ENCODE measurements at regions not wholly inside any gene's neighbourhood (a gene's known extent, or its start where the extent isn't known, plus 50 kb on each side); places are given as distances from the start of the nearest gene placed in this dataset.
"Not testable (repeated sequence)": the region's sequence is repeated elsewhere in the genome, so short reads cannot be mapped to it uniquely, and the experiment has no call there.

GRCh38 chr2:231869704-231870103, 56.5 kb downstream of the NPPC start:
- Histone ChIP-seq H3K36me3 (ENCODE audit: insufficient read depth, low read length) (no peaks in the 10 kb centered on the region), H3K9me3 (ENCODE audit: low read length) (no peaks in the 10 kb centered on the region), H3K79me2 (ENCODE audit: insufficient read depth, low read depth, low read length) (no peaks in the 10 kb centered on the region), H4K20me1 (ENCODE audit: insufficient read depth, low read length) (no peaks in the 10 kb centered on the region), H3K4me1 (ENCODE audit: insufficient read depth, low read length, poor library complexity, severe bottlenecking) (no peaks in the 10 kb centered on the region), H3K4me2 (ENCODE audit: low read length) (no peak overlapping the region), H3K4me3 (ENCODE audit: low read depth, low read length, poor library complexity, severe bottlenecking) (no peak overlapping the region), H2AFZ (ENCODE audit: low read length) (no peak overlapping the region), H3K9me2 (ENCODE audit: insufficient read depth, low read length) (no peaks in the 10 kb centered on the region), H3K27ac (ENCODE audit: low read depth, low read length, poor library complexity, severe bottlenecking) (no peak overlapping the region)
- TF ChIP-seq CTCF (conservative IDR thresholded peaks at IDR 0.05; ENCODE audit: low read length) (no peak), EZH2phosphoT487 (IDR thresholded peaks at IDR 0.05; ENCODE audit: borderline replicate concordance, low read depth, low read length) (no peak)
- intact Hi-C loops (cut with micrococcal nuclease; ENCODE audit: unreplicated experiment) = no loop called here
- no TSS peak for BruUV-seq (replicated peaks)
- no peak for DNase-seq (ENCODE audit: low spot score)
- CTCF ChIA-PET (ENCODE audit: unreplicated experiment) = no interaction called here
- POLR2A ChIA-PET = interaction anchor here (0.6 to 0.7 kb wide), 2 partner anchors 111 to 962 kb away, joined by 3 read pairs; no protein-coding TSS in a partner anchor

GRCh38 chr2:231869016-231869415, 57.2 kb downstream of the NPPC start:
- H3K4me3 ChIP-seq (ENCODE audit: low read depth, low read length, poor library complexity, severe bottlenecking); H4K20me1 ChIP-seq (ENCODE audit: insufficient read depth, low read length); H3K4me1 ChIP-seq (ENCODE audit: insufficient read depth, low read length, poor library complexity, severe bottlenecking); CTCF ChIA-PET (ENCODE audit: unreplicated experiment); DNase-seq (ENCODE audit: low spot score); H2AFZ ChIP-seq (ENCODE audit: low read length); H3K9me3 ChIP-seq (ENCODE audit: low read length); H3K27ac ChIP-seq (ENCODE audit: low read depth, low read length, poor library complexity, severe bottlenecking); H3K9me2 ChIP-seq (ENCODE audit: insufficient read depth, low read length); BruUV-seq (replicated peaks); H3K79me2 ChIP-seq (ENCODE audit: insufficient read depth, low read depth, low read length); intact Hi-C loops (cut with micrococcal nuclease; ENCODE audit: unreplicated experiment); H3K36me3 ChIP-seq (ENCODE audit: insufficient read depth, low read length); H3K4me2 ChIP-seq (ENCODE audit: low read length): not testable (repeated sequence)
- POLR2A ChIA-PET = interaction anchor here (0.6 kb wide), 1 partner anchor 111 kb away, joined by 3 read pairs; no protein-coding TSS in a partner anchor

GRCh38 chr2:231866450-231866849, 59.7 kb downstream of the NPPC start:
- Histone ChIP-seq H3K4me2 (ENCODE audit: low read length) (no peak overlapping the region), H3K9me2 (ENCODE audit: insufficient read depth, low read length) (no peaks in the 10 kb centered on the region), H3K4me1 (ENCODE audit: insufficient read depth, low read length, poor library complexity, severe bottlenecking) (no peaks in the 10 kb centered on the region), H3K4me3 (ENCODE audit: low read depth, low read length, poor library complexity, severe bottlenecking) (no peak overlapping the region), H3K79me2 (ENCODE audit: insufficient read depth, low read depth, low read length) (no peaks in the 10 kb centered on the region), H4K20me1 (ENCODE audit: insufficient read depth, low read length) (no peaks in the 10 kb centered on the region), H3K9me3 (ENCODE audit: low read length) (no peaks in the 10 kb centered on the region), H3K36me3 (ENCODE audit: insufficient read depth, low read length) (no peaks in the 10 kb centered on the region), H3K27ac (ENCODE audit: low read depth, low read length, poor library complexity, severe bottlenecking) (no peak overlapping the region), H2AFZ (ENCODE audit: low read length) (no peak overlapping the region)
- POLR2A ChIA-PET = interaction anchor here (0.6 kb wide), 1 partner anchor 14 kb away, joined by 3 read pairs; no protein-coding TSS in a partner anchor
- no peak for TF ChIP-seq EZH2phosphoT487 (IDR thresholded peaks at IDR 0.05; ENCODE audit: borderline replicate concordance, low read depth, low read length)
- TF ChIP-seq CTCF (conservative IDR thresholded peaks at IDR 0.05; ENCODE audit: low read length) = no peak
- no TSS peak for BruUV-seq (replicated peaks)
- intact Hi-C loops (cut with micrococcal nuclease; ENCODE audit: unreplicated experiment) = no loop called here
- DNase-seq (ENCODE audit: low spot score) = no peak
- CTCF ChIA-PET (ENCODE audit: unreplicated experiment) = no interaction called here

Measured in OCI-LY7 (cell line).